ENCODE measurements at regions not wholly inside any gene's neighbourhood (a gene's known extent, or its start where the extent isn't known, plus 50 kb on each side); places are given as distances from the start of the nearest gene placed in this dataset.

GRCh38 chr6:148076051-148076450 lies 266.6 kb upstream of the SASH1 start:
- DNase-seq (ENCODE audit: low read depth): no peak
- no peak for TF ChIP-seq MYC (IDR thresholded peaks at IDR 0.05; ENCODE audit: low read depth, low read length)
- no peak for TF ChIP-seq CTCF (IDR thresholded peaks at IDR 0.05; ENCODE audit: low read depth, low read length)
- no peak overlapping the region for H3K4me3 ChIP-seq (ENCODE audit: low read depth, low read length)

GRCh38 chr6:148080315-148080714 lies 262.3 kb upstream of the SASH1 start:
- no peak for DNase-seq (ENCODE audit: low read depth)
- H3K4me3 ChIP-seq (ENCODE audit: low read depth, low read length): no peak overlapping the region
- TF ChIP-seq MAX (IDR thresholded peaks at IDR 0.05; ENCODE audit: low read depth, low read length) (no peak), POLR2A (IDR thresholded peaks at IDR 0.05; ENCODE audit: extremely low read depth, insufficient read length) (no peak), MYC (IDR thresholded peaks at IDR 0.05; ENCODE audit: low read depth, low read length) (no peak), CTCF (IDR thresholded peaks at IDR 0.05; ENCODE audit: low read depth, low read length) (no peak)

- TF ChIP-seq CTCF (IDR thresholded peaks at IDR 0.05; ENCODE audit: low read depth, low read length): no peak
- TF ChIP-seq POLR2A (IDR thresholded peaks at IDR 0.05; ENCODE audit: extremely low read depth, insufficient read length): no peak
- no peak for TF ChIP-seq MYC (IDR thresholded peaks at IDR 0.05; ENCODE audit: low read depth, low read length)
- TF ChIP-seq MAX (IDR thresholded peaks at IDR 0.05; ENCODE audit: low read depth, low read length): no peak
- H3K4me3 ChIP-seq (ENCODE audit: low read depth, low read length): no peak overlapping the region
- DNase-seq (ENCODE audit: low read depth): no peak
Measured at GRCh38 chr6:148081076-148081475, 261.6 kb upstream of the SASH1 start.

- no peak for DNase-seq (ENCODE audit: low read depth)
- H3K4me3 ChIP-seq (ENCODE audit: low read depth, low read length): no peak overlapping the region
- TF ChIP-seq POLR2A (IDR thresholded peaks at IDR 0.05; ENCODE audit: extremely low read depth, insufficient read length) (no peak), MAX (IDR thresholded peaks at IDR 0.05; ENCODE audit: low read depth, low read length) (no peak), CTCF (IDR thresholded peaks at IDR 0.05; ENCODE audit: low read depth, low read length) (no peak), MYC (IDR thresholded peaks at IDR 0.05; ENCODE audit: low read depth, low read length) (no peak)
Measured at GRCh38 chr6:148082044-148082443, 260.6 kb upstream of the SASH1 start.

GRCh38 chr6:148082696-148083095 lies 259.9 kb upstream of the SASH1 start:
- TF ChIP-seq MAX (IDR thresholded peaks at IDR 0.05; ENCODE audit: low read depth, low read length) (no peak), POLR2A (IDR thresholded peaks at IDR 0.05; ENCODE audit: extremely low read depth, insufficient read length) (no peak), MYC (IDR thresholded peaks at IDR 0.05; ENCODE audit: low read depth, low read length) (no peak), CTCF (IDR thresholded peaks at IDR 0.05; ENCODE audit: low read depth, low read length) (no peak)
- DNase-seq (ENCODE audit: low read depth): no peak
- no peak overlapping the region for H3K4me3 ChIP-seq (ENCODE audit: low read depth, low read length)

GRCh38 chr6:148085631-148086331 lies 256.9 kb upstream of the SASH1 start:
- DNase-seq (ENCODE audit: low read depth): no peak
- H3K4me3 ChIP-seq (ENCODE audit: low read depth, low read length): no peak overlapping the region
- TF ChIP-seq MYC (IDR thresholded peaks at IDR 0.05; ENCODE audit: low read depth, low read length) (no peak), POLR2A (IDR thresholded peaks at IDR 0.05; ENCODE audit: extremely low read depth, insufficient read length) (no peak), CTCF (IDR thresholded peaks at IDR 0.05; ENCODE audit: low read depth, low read length) (no peak), MAX (IDR thresholded peaks at IDR 0.05; ENCODE audit: low read depth, low read length) (no peak)
